Thyroid gland (tissue), 4 donors: ENCODE measurements at regions not wholly inside any gene's neighbourhood (a gene's known extent, or its start where the extent isn't known, plus 50 kb on each side); places are given as distances from the start of the nearest gene placed in this dataset.
"Not testable (repeated sequence)": the region's sequence is repeated elsewhere in the genome, so short reads cannot be mapped to it uniquely, and the experiment has no call there.

Source experiments
- DNase-seq, 2 donors: peaks; one replicate each; pipeline ENCODE4 v3.0.0-alpha.2; 2019
- H3K27ac ChIP-seq, 3 donors: fragments of 200-600 bp; sonication (generic); 1 replicate in 2 of 3; 2 replicates in 1 of 3; pipeline ENCODE4 v1.5.1; 2016 to 2019; ENCODE audit warnings: mild to moderate bottlenecking in 1 of 3, moderate library complexity in 1 of 3
- H3K27me3 ChIP-seq: fragments of 200-600 bp; sonication (generic); one replicate; pipeline ENCODE4 v1.5.1; 2019
- H3K36me3 ChIP-seq, 2 donors: fragments of 200-600 bp; sonication (generic); one replicate each; pipeline ENCODE4 v1.5.1; 2016 to 2019
- H3K4me1 ChIP-seq, 2 donors: fragments of 200-600 bp; sonication (generic); one replicate each; pipeline ENCODE4 v1.5.1; 2017 to 2019
- H3K4me3 ChIP-seq, 3 donors: fragments of 200-600 bp; sonication (generic); replicated peaks in 1 of 3; 1 replicate in 2 of 3; 2 replicates in 1 of 3; pipeline ENCODE4 v1.5.1; 2016; ENCODE audit warnings: mild to moderate bottlenecking in 1 of 3
- H3K9me3 ChIP-seq: fragments of 200-600 bp; sonication (generic); one replicate; pipeline ENCODE4 v1.5.1; 2017
- CTCF ChIP-seq, 6 experiments: fragments of 200-600 bp in 3 of 6; fragments of 450-650 bp in 3 of 6; sonication (generic) in 3 of 6; IDR thresholded peaks; one replicate each; pipeline ENCODE4 v1.5.1; 2016 to 2019; ENCODE audit warnings: antibody characterized with exemption in 6 of 6, mild to moderate bottlenecking in 2 of 6, inconsistent platforms in 1 of 6, moderate library complexity in 1 of 6
- POLR2A ChIP-seq, 2 donors: fragments of 450-650 bp; IDR thresholded peaks; one replicate each; pipeline ENCODE4 v1.6.1; 2017; ENCODE audit warnings: antibody characterized with exemption in 2 of 2, mild to moderate bottlenecking in 2 of 2, moderate library complexity in 1 of 2
- WGBS, 2 donors: methylation state at CpG; one replicate each; pipeline ENCODE4 v1.1.5; 2017; 5-methylcytosine and 5-hydroxymethylcytosine counted together
- intact Hi-C: fragments of 100-400 bp; cut with DNase I; formaldehyde crosslinking; loops from one replicate; pipeline ENCODE4 v1.15.1; 2023

- H3K27ac ChIP-seq: no peak overlapping the region
- H3K4me1 ChIP-seq: no peaks in the 10 kb centered on the region
- H3K9me3 ChIP-seq: no peaks in the 10 kb centered on the region
- H3K27me3 ChIP-seq: no peaks in the 10 kb centered on the region
- DNase-seq: no peak
- WGBS, 2 donors: 63 to 77% methylated on average over 3 of the region's 3 CpGs
- intact Hi-C loops: no loop called here
- no peak overlapping the region for H3K4me3 ChIP-seq
- no peak for TF ChIP-seq POLR2A (IDR thresholded peaks at IDR 0.05)
- TF ChIP-seq CTCF (IDR thresholded peaks at IDR 0.05): no peak
- H3K36me3 ChIP-seq: no peaks in the 10 kb centered on the region
Observed at GRCh38 chr4:28062562-28062961, 1201.9 kb downstream of the STIM2 start.

- WGBS, 2 donors: 81 to 84% methylated on average over 12 of the region's 12 CpGs
- Histone ChIP-seq H3K4me3 (no peak overlapping the region), H3K36me3 (no peaks in the 10 kb centered on the region), H3K27me3 (no peaks in the 10 kb centered on the region), H3K4me1 (no peaks in the 10 kb centered on the region), H3K9me3 (no peaks in the 10 kb centered on the region), H3K27ac (no peak overlapping the region)
- no peak for DNase-seq
- TF ChIP-seq POLR2A (IDR thresholded peaks at IDR 0.05) (no peak), CTCF (IDR thresholded peaks at IDR 0.05) (no peak)
- intact Hi-C loops: no loop called here
Observed at GRCh38 chr4:28073860-28074555, 1213.4 kb downstream of the STIM2 start.

DNA sequence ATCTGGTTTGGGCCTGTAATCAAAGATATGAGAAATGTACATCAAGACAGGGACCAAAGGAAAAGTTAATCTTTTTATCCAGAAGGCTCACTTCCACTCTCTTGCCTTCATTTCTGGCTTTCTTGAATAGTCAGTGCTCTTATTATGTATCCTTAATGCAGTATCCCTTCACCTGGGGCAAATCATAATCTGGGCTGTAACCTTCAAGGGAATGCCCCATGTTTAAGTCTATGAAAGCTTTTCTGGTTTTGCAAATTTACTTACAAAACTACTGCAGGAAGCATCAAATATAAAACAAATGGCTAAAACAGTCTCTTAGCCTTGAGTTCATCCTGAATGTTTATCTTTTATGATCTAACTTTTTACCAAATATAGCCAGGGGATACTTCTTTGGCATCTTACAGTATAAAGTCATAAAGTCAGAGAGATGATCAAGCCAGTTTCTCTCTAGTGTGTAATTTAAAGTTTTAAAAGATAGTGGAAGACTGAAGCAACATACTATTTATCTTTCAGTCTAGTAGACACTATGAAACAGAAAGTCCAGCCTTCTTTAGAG lies 1214.8 kb downstream of the STIM2 start:
- H3K4me3 ChIP-seq: no peak overlapping the region
- H3K36me3 ChIP-seq: no peaks in the 10 kb centered on the region
- DNase-seq: no peak
- TF ChIP-seq CTCF (IDR thresholded peaks at IDR 0.05): no peak
- TF ChIP-seq POLR2A (IDR thresholded peaks at IDR 0.05): no peak
- no peaks in the 10 kb centered on the region for H3K4me1 ChIP-seq
- no peaks in the 10 kb centered on the region for H3K9me3 ChIP-seq
- no peaks in the 10 kb centered on the region for H3K27me3 ChIP-seq
- no peak overlapping the region for H3K27ac ChIP-seq
- intact Hi-C loops: no loop called here

GRCh38 chr4:28077203-28077602 lies 1216.6 kb downstream of the STIM2 start:
- H3K9me3 ChIP-seq, H3K36me3 ChIP-seq, H3K27ac ChIP-seq, DNase-seq, H3K4me1 ChIP-seq, H3K27me3 ChIP-seq, H3K4me3 ChIP-seq, intact Hi-C loops: not testable (repeated sequence)
- WGBS, 2 donors: 82 to 91% methylated on average over 8 to 9 of the region's 9 CpGs

GRCh38 chr4:28082686-28083390 lies 1222.2 kb downstream of the STIM2 start:
- H3K4me1 ChIP-seq: no peaks in the 10 kb centered on the region
- intact Hi-C loops: no loop called here
- no peak overlapping the region for H3K4me3 ChIP-seq
- H3K27ac ChIP-seq: no peak overlapping the region
- no peaks in the 10 kb centered on the region for H3K36me3 ChIP-seq
- H3K27me3 ChIP-seq: no peaks in the 10 kb centered on the region
- 74 to 78% methylated on average over 3 of the region's 3 CpGs for WGBS, 2 donors
- H3K9me3 ChIP-seq: no peaks in the 10 kb centered on the region
- no peak for DNase-seq
- TF ChIP-seq CTCF (IDR thresholded peaks at IDR 0.05) (no peak), POLR2A (IDR thresholded peaks at IDR 0.05) (no peak)
